ENCODE measurements at regions not wholly inside any gene's neighbourhood (a gene's known extent, or its start where the extent isn't known, plus 50 kb on each side); places are given as distances from the start of the nearest gene placed in this dataset.

DNA sequence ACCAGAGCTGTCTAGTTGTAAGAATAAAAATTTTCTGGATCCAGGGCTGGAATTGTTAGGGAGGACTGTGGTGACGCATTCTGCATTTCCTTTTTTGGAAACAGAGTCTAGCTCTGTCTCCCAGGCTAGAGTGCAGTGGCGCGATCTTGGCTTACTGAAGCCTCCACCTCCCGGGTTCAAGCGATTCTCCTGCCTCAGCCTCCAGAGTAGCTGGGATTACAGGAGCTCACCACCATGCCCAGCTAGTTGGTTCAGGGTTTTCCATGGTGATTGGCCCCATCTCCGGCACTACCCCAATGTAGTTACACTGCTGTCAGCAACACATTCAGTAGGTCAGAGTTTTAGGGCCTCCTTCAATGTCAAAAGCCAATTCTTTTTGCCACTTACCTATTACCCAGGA lies 58.6 kb upstream of the RNF152 start:
- ATAC-seq (no peak), DNase-seq (no peak)
- intact Hi-C loops (cut with DNase I) = no loop called here

DNA sequence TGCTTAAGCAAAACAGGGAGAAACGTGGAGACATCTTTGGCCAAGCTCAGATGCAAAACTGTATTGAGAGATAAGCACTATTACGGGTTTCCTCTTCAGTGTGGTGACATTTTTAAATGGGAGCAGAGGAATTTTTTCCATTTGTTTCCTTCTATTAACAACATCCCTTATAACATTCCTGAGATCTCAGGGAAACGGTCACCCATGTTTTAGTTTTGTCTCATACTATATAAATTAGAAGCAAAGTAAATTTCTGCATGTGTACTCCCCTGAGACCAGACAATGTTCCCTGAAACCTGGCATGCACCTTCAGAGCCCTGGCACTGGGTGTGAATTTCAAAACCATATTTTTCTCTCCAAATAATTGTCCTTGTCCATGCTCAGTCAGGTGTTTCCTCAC lies 57.6 kb upstream of the RNF152 start:
- intact Hi-C loops (cut with DNase I) = no loop called here
- ATAC-seq (no peak), DNase-seq (no peak)

DNA sequence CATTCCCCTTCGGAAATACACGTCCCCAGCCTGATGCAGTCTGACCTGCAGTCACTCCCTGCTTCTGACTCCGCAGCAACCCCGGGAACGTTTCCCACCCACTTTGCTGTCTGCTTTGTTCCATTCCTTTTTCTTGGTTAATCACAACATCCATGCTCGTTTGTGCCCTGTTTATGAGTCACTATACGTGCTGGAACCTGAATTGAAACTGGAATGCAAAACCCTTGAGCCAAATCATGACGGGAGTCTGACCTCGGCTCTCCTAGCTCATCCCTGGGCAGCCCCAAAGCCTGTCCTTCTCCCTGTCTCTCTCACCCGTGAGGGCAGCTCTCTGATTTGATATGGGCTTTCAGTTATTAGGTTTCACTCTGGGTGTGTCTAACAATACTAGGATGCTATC lies 57.1 kb upstream of the RNF152 start:
- intact Hi-C loops (cut with DNase I) = no loop called here
- DNase-seq (no peak), ATAC-seq (no peak)

DNA sequence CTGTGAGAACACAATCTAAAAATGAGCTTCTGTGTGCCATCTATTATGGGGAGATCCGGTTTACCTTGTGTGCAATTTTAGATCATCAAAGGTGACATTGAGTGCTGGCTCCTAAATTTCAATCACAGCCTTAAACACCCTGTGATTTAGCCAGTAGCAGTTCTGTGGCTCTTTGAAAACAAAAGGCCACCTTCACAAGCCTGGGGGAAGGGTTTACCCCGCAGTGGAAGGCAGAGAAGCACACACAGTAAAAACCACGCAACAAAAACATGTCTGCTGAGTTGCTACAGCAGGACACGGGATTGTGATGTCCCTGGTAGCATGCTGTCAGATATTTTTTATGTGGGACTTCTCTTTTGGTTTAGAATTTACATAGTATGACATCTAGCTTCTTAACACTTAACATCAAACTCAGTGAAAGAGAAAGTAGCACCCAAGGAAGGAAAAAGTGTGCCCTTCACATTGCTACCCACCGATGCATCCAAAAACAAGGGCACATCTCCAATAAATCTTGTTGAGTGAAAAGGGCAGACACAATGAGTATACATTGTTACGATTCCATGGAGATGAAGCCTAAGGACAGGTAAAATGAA lies 56.1 kb upstream of the RNF152 start:
- no peak for ATAC-seq
- intact Hi-C loops (cut with DNase I) = no loop called here
- no peak for DNase-seq

DNA sequence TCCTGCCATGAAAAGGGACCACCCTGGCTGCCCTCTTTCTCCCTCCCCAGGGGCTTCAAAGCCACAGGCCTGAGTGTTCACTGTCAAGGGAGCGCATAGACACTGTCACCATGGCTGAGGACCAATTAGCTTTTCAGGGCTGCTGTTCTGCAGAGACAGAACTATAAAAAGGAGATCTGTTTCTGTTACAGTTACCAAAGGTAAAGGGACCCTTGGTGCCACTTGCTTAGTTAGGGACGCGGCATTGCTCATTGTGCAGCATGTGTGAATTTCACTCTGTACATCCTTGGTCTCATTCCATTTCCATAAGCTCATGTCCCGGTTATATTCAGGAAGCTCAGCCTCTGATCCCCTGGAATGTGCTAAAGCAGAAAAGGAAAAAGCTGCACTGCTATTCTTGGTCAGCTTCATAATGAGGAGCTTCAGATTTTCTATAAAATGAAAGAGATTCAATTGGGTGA lies 55.5 kb upstream of the RNF152 start:
- intact Hi-C loops (cut with DNase I) = no loop called here
- DNase-seq = no peak
- ATAC-seq = no peak

DNA sequence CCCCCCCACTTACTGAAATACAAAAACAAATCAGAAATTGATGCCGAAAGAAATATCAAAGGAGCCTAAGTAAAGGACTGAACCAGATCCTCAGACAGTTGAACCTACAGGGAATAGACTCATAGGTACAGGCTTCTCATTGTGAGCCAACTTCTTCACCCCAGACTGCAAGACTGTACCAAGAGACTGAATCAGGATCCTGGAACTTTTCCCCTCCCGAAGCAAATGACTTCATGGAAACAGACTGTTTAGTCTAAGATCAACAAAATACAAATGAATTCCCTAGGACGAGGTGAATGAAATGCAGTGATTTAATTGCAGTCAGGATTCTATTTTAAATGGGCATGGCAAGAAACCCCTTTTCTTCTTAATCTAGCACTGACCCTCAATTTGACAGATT lies 53.6 kb upstream of the RNF152 start:
- ATAC-seq (no peak), DNase-seq (no peak)
- intact Hi-C loops (cut with DNase I) = no loop called here

DNA sequence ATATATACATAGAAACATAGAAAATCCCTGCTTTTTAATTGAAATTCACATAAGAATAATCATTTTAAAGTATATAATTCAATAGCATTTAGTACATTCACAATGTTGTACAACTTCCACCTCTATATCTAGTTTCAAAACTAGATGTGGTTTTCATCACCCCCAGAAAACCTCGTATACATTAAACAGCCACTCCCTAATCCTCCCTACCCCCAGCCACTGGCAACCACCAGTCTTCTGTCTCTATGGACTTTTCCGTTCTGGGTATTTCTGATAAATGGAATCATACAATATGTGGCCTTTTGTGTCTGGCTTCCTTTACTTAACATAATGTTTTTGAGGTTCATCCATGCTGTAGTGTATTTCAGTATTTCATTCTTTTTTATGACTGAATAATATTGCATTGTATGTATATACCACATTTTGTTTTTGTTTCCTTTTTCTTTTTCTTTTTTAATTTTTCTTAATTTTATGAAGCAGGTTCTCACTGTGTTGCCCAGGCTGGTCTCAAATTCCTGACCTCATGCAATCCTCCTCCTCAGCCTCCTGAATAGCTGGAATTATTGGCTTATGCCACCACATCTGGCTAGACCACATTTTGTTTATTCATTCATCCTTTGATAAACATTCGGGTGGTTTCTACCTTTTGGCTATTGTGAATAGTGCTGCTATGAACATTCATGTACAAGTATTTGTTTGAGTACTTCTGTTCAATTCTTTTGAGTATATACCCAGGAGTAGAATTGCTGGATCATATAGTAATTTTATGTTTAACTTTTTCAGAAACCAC lies 50.6 kb upstream of the RNF152 start:
- intact Hi-C loops (cut with DNase I) = no loop called here
- DNase-seq (no peak), ATAC-seq (no peak)

Data from left cardiac atrium (tissue), 4 donors.